MM.1S (cell line): ENCODE measurements at regions not wholly inside any gene's neighbourhood (a gene's known extent, or its start where the extent isn't known, plus 50 kb on each side); places are given as distances from the start of the nearest gene placed in this dataset.
"Not testable (repeated sequence)": the region's sequence is repeated elsewhere in the genome, so short reads cannot be mapped to it uniquely, and the experiment has no call there.

Experiments
- DNase-seq: peaks from one replicate; pipeline ENCODE4 v3.0.0-alpha.2; 2015
- H2AFZ ChIP-seq: fragments of 300-600 bp; sonication (generic); 2 replicates; pipeline ENCODE4 v1.6.0; 2016; ENCODE audit warnings: antibody characterized with exemption, low read length
- H3F3A ChIP-seq: fragments of 300-600 bp; sonication (generic); 2 replicates; pipeline ENCODE4 v1.6.1; 2016; ENCODE audit warnings: mild to moderate bottlenecking, antibody characterized with exemption, low read length, moderate library complexity, mixed read lengths; ENCODE audit not compliant: insufficient read depth
- H3K27ac ChIP-seq: fragments of 300-600 bp; sonication (generic); 2 replicates; pipeline ENCODE4 v1.5.1; 2016; ENCODE audit warnings: mild to moderate bottlenecking, low read length
- H3K27me3 ChIP-seq: fragments of 300-600 bp; sonication (generic); replicated peaks from 2 replicates; pipeline ENCODE4 v1.6.0; 2016; ENCODE audit warnings: low read length; ENCODE audit not compliant: insufficient read depth
- H3K36me3 ChIP-seq: fragments of 300-600 bp; sonication (generic); replicated peaks from 2 replicates; pipeline ENCODE4 v1.6.1; 2016; ENCODE audit warnings: mild to moderate bottlenecking, low read length, mixed read lengths; ENCODE audit not compliant: insufficient read depth
- H3K4me1 ChIP-seq: fragments of 300-600 bp; sonication (generic); 2 replicates; pipeline ENCODE4 v1.6.1; 2016; ENCODE audit warnings: low read length, mixed read lengths
- H3K4me2 ChIP-seq: fragments of 300-600 bp; sonication (generic); 2 replicates; pipeline ENCODE4 v1.6.0; 2016; ENCODE audit warnings: low read depth, low read length
- H3K4me3 ChIP-seq: fragments of 300-600 bp; sonication (generic); 2 replicates; pipeline ENCODE4 v1.5.1; 2016; ENCODE audit warnings: low read length, mixed read lengths
- H3K79me2 ChIP-seq: fragments of 300-600 bp; sonication (generic); 2 replicates; pipeline ENCODE4 v1.6.1; 2016; ENCODE audit warnings: mixed run types, low read length, mixed read lengths
- H3K9ac ChIP-seq: fragments of 300-600 bp; sonication (generic); 2 replicates; pipeline ENCODE4 v1.6.1; 2016; ENCODE audit warnings: low read length, mixed read lengths
- H3K9me2 ChIP-seq: fragments of 300-600 bp; sonication (generic); replicated peaks from 2 replicates; pipeline ENCODE4 v1.6.1; 2016; ENCODE audit warnings: mild to moderate bottlenecking, low read length, mixed read lengths; ENCODE audit not compliant: insufficient read depth
- H3K9me3 ChIP-seq: fragments of 300-600 bp; sonication (generic); replicated peaks from 2 replicates; pipeline ENCODE4 v1.6.1; 2016; ENCODE audit warnings: mild to moderate bottlenecking, low read length, mixed read lengths; ENCODE audit not compliant: insufficient read depth
- H4K20me1 ChIP-seq: fragments of 300-600 bp; sonication (generic); 2 replicates; pipeline ENCODE4 v1.6.1; 2016; ENCODE audit warnings: mild to moderate bottlenecking, low read length, moderate library complexity, mixed read lengths; ENCODE audit not compliant: insufficient read depth
- CTCF ChIP-seq: fragments of 300-600 bp; sonication (generic); IDR thresholded peaks from 2 replicates; pipeline ENCODE4 v1.5.1; 2016; ENCODE audit warnings: antibody characterized with exemption, low read length, mixed read lengths
- EZH2 ChIP-seq: fragments of 300-600 bp; sonication (generic); optimal IDR thresholded peaks from 2 replicates; pipeline ENCODE3; 2017; ENCODE audit warnings: low read depth, mild to moderate bottlenecking, antibody characterized with exemption, low read length, mixed read lengths
- EZH2phosphoT487 ChIP-seq: fragments of 300-600 bp; sonication (generic); IDR thresholded peaks from 2 replicates; pipeline ENCODE4 v1.6.1; 2018; ENCODE audit warnings: antibody characterized with exemption, low read length

GRCh38 chr11:96543177-96543576 lies 153.4 kb downstream of the JRKL start:
- H3K9me3 ChIP-seq, result no peaks in the 10 kb centered on the region

GRCh38 chr11:96545192-96545591 lies 155.4 kb downstream of the JRKL start:
- H3K4me2 ChIP-seq, H3K27me3 ChIP-seq, H3F3A ChIP-seq, H3K27ac ChIP-seq, H3K4me1 ChIP-seq, H2AFZ ChIP-seq, H3K9me2 ChIP-seq, H3K36me3 ChIP-seq, DNase-seq, H3K9ac ChIP-seq, H3K9me3 ChIP-seq, H3K79me2 ChIP-seq, H3K4me3 ChIP-seq, H4K20me1 ChIP-seq: not testable (repeated sequence)

More at GRCh38 chr11:96543177-96543576, 153.4 kb downstream of the JRKL start:
- H3K9me2 ChIP-seq, result no peaks in the 10 kb centered on the region
- TF ChIP-seq CTCF (no peak), EZH2 (no peak), EZH2phosphoT487 (no peak)
- H4K20me1 ChIP-seq, result no peaks in the 10 kb centered on the region
- peak overlapping the region; percentile 3; the same call in 1 of the 2 replicates for H3K4me3 ChIP-seq
- peak overlapping the region; percentile 1; the same call in 1 of the 2 replicates for H3K27ac ChIP-seq
- peaks cover 4% of the 10 kb centered on the region; the same call in 1 of the 2 replicates for H3F3A ChIP-seq
- H3K79me2 ChIP-seq, result no peaks in the 10 kb centered on the region
- peaks cover 6% of the 10 kb centered on the region for H3K4me1 ChIP-seq
- peak overlapping the region; percentile 55 for H3K4me2 ChIP-seq
- peak; percentile 30 for DNase-seq
- peak overlapping the region; percentile 49 for H2AFZ ChIP-seq
- no peaks in the 10 kb centered on the region; the same call in 1 of the 2 replicates for H3K27me3 ChIP-seq
- H3K9ac ChIP-seq, result no peak overlapping the region
- no peaks in the 10 kb centered on the region for H3K36me3 ChIP-seq

GRCh38 chr11:96551136-96551535 lies 161.3 kb downstream of the JRKL start:
- Histone ChIP-seq H3K36me3 (no peaks in the 10 kb centered on the region), H4K20me1 (no peaks in the 10 kb centered on the region), H3K9me2 (no peaks in the 10 kb centered on the region), H3K4me1 (no peaks in the 10 kb centered on the region), H3K4me2 (no peak overlapping the region), H3K27ac (no peak overlapping the region), H3K4me3 (no peak overlapping the region), H2AFZ (no peak overlapping the region), H3K9me3 (no peaks in the 10 kb centered on the region), H3K79me2 (no peaks in the 10 kb centered on the region), H3F3A (no peaks in the 10 kb centered on the region), H3K27me3 (no peaks in the 10 kb centered on the region), H3K9ac (no peak overlapping the region)
- DNase-seq, result no peak
- TF ChIP-seq EZH2 (no peak), CTCF (no peak), EZH2phosphoT487 (no peak)

GRCh38 chr11:96554236-96554820 lies 164.5 kb downstream of the JRKL start:
- no peaks in the 10 kb centered on the region for H3K9me2 ChIP-seq
- no peaks in the 10 kb centered on the region for H3K9me3 ChIP-seq
- no peak overlapping the region for H3K4me3 ChIP-seq
- no peak overlapping the region for H3K27ac ChIP-seq
- no peaks in the 10 kb centered on the region for H3K4me1 ChIP-seq
- no peaks in the 10 kb centered on the region for H3F3A ChIP-seq
- H3K9ac ChIP-seq, result no peak overlapping the region
- H4K20me1 ChIP-seq, result no peaks in the 10 kb centered on the region
- H3K27me3 ChIP-seq, result no peaks in the 10 kb centered on the region
- H3K79me2 ChIP-seq, result no peaks in the 10 kb centered on the region
- no peak for TF ChIP-seq EZH2phosphoT487
- TF ChIP-seq CTCF, result no peak
- TF ChIP-seq EZH2, result no peak
- H2AFZ ChIP-seq, result no peak overlapping the region
- no peak overlapping the region for H3K4me2 ChIP-seq
- H3K36me3 ChIP-seq, result no peaks in the 10 kb centered on the region
- DNase-seq, result no peak

- not testable (repeated sequence) for DNase-seq, H3K4me2 ChIP-seq, H4K20me1 ChIP-seq, H3K27ac ChIP-seq, H3F3A ChIP-seq, H3K36me3 ChIP-seq, H2AFZ ChIP-seq, H3K9ac ChIP-seq, H3K27me3 ChIP-seq, H3K9me3 ChIP-seq, H3K4me1 ChIP-seq, H3K4me3 ChIP-seq, H3K79me2 ChIP-seq, H3K9me2 ChIP-seq
Measured at GRCh38 chr11:96555826-96556225, 166.0 kb downstream of the JRKL start.

- not testable (repeated sequence) for H3K9me3 ChIP-seq, H3F3A ChIP-seq, H3K27me3 ChIP-seq, H3K27ac ChIP-seq, H2AFZ ChIP-seq, H3K4me3 ChIP-seq, H3K79me2 ChIP-seq, H3K9ac ChIP-seq, H4K20me1 ChIP-seq, H3K4me1 ChIP-seq, H3K36me3 ChIP-seq, H3K9me2 ChIP-seq, H3K4me2 ChIP-seq, DNase-seq
Measured at GRCh38 chr11:96560727-96561126, 170.9 kb downstream of the JRKL start.
